Caco-2 (cell line): ENCODE measurements at regions not wholly inside any gene's neighbourhood (a gene's known extent, or its start where the extent isn't known, plus 50 kb on each side); places are given as distances from the start of the nearest gene placed in this dataset.

Experiments used
- BruUV-seq: library from RNA; stranded (reverse); fragments of 400-500 nt; replicated peaks from 2 replicates; lab custom pipeline; 2021; lab: Mats Ljungman, UMichigan
- CTCF ChIA-PET: fragments of 300-600 bp; sonication (Branson Sonifier 250); formaldehyde crosslinking; loops from one replicate; lab custom pipeline; 2022; ENCODE audit warnings: antibody characterized with exemption; lab: Charles Lee
- POLR2A ChIA-PET: fragments of 300-600 bp; sonication (Branson Sonifier 250); formaldehyde crosslinking; loops from one replicate; lab custom pipeline; 2022; ENCODE audit warnings: antibody characterized with exemption; lab: Charles Lee
- DNase-seq, 2 experiments: peaks; one replicate each; pipeline versions ENCODE4 v3.0.0 to v3.0.0-alpha.2; 2020 to 2022
- H3K27me3 ChIP-seq: replicated peaks from 2 replicates; pipeline ENCODE4 v1.6.0; 2011; ENCODE audit warnings: low read length; ENCODE audit not compliant: control insufficient read depth, insufficient read depth
- H3K36me3 ChIP-seq: 2 replicates; pipeline ENCODE4 v1.5.1; 2011; ENCODE audit warnings: low read length; ENCODE audit not compliant: control insufficient read depth, insufficient read depth
- H3K4me1 ChIP-seq: fragments of 250-450 bp; sonication (Bioruptor Pico); 2 replicates; pipeline ENCODE4 v1.5.1; 2020; ENCODE audit warnings: mild to moderate bottlenecking
- H3K4me3 ChIP-seq: 2 replicates; pipeline ENCODE4 v1.5.1; 2011; ENCODE audit warnings: low read depth, mild to moderate bottlenecking, control low read depth, low read length
- H3K9me3 ChIP-seq: fragments of 250-450 bp; sonication (Bioruptor Pico); 2 replicates; pipeline ENCODE4 v1.5.1; 2020; ENCODE audit warnings: mild to moderate bottlenecking, moderate library complexity
- H3K27ac Mint-ChIP-seq: one replicate; pipeline ENCODE4 v1.8.0; 2022; ENCODE audit warnings: mixed read lengths; ENCODE audit not compliant: unreplicated experiment
- H3K27me3 Mint-ChIP-seq: one replicate; pipeline ENCODE4 v1.8.0; 2022; ENCODE audit warnings: mixed read lengths; ENCODE audit not compliant: insufficient read depth, unreplicated experiment
- H3K36me3 Mint-ChIP-seq: one replicate; pipeline ENCODE4 v1.8.0; 2022; ENCODE audit warnings: mild to moderate bottlenecking, mixed read lengths; ENCODE audit not compliant: insufficient read depth, unreplicated experiment
- H3K4me1 Mint-ChIP-seq: one replicate; pipeline ENCODE4 v1.8.0; 2022; ENCODE audit warnings: low read depth, mixed read lengths; ENCODE audit not compliant: unreplicated experiment
- H3K4me3 Mint-ChIP-seq: one replicate; pipeline ENCODE4 v1.8.0; 2022; ENCODE audit warnings: mild to moderate bottlenecking, moderate library complexity, mixed read lengths; ENCODE audit not compliant: unreplicated experiment
- H3K9me3 Mint-ChIP-seq: one replicate; pipeline ENCODE4 v1.8.0; 2022; ENCODE audit warnings: mixed read lengths; ENCODE audit not compliant: unreplicated experiment
- CTCF ChIP-seq, 2 experiments: fragments of 200-600 bp in 1 of 2; IDR thresholded peaks; 1 replicate in 1 of 2; 2 replicates in 1 of 2; pipeline versions ENCODE4 v1.5.1 to v1.8.0; 2011 to 2022; ENCODE audit warnings: antibody characterized with exemption in 1 of 2, control low read depth in 1 of 2, inconsistent platforms in 1 of 2, low read depth in 1 of 2, low read length in 1 of 2, mild to moderate bottlenecking in 1 of 2, moderate library complexity in 1 of 2; ENCODE audit not compliant: insufficient read depth in 1 of 2, severe bottlenecking in 1 of 2, unreplicated experiment in 1 of 2
- intact Hi-C: fragments of 100-400 bp; cut with micrococcal nuclease; formaldehyde crosslinking; loops from one replicate; pipeline ENCODE4 v1.10.0; 2022; ENCODE audit not compliant: unreplicated experiment

- Mint-ChIP-seq H3K4me3 (no peak overlapping the region), H3K4me1 (no peaks in the 10 kb centered on the region), H3K36me3 (no peaks in the 10 kb centered on the region), H3K9me3 (no peaks in the 10 kb centered on the region), H3K27ac (no peak overlapping the region), H3K27me3 (peaks cover 5% of the 10 kb centered on the region)
- Histone ChIP-seq H3K4me1 (no peaks in the 10 kb centered on the region), H3K9me3 (no peaks in the 10 kb centered on the region), H3K36me3 (no peaks in the 10 kb centered on the region), H3K4me3 (no peak overlapping the region), H3K27me3 (no peaks in the 10 kb centered on the region)
- ChIA-PET POLR2A (no interaction called here), CTCF (no interaction called here)
- no peak for DNase-seq
- intact Hi-C loops, result no loop called here
- BruUV-seq, result no TSS peak
- TF ChIP-seq CTCF (IDR thresholded peaks at IDR 0.05; ENCODE audit: insufficient read depth in 1 of 2, low read depth in 1 of 2, low read length in 1 of 2, severe bottlenecking in 1 of 2, unreplicated experiment in 1 of 2), result no peak
These were observed 102.6 kb upstream of the RRP15 start for GRCh38 chr1:218182455-218182854.

GRCh38 chr1:218200979-218201378 is 84.1 kb upstream of the RRP15 start:
- H3K4me1 Mint-ChIP-seq, result no peaks in the 10 kb centered on the region
- H3K36me3 Mint-ChIP-seq, result no peaks in the 10 kb centered on the region
- H3K4me3 Mint-ChIP-seq, result no peak overlapping the region
- BruUV-seq, result no TSS peak
- ChIA-PET CTCF (no interaction called here), POLR2A (no interaction called here)
- intact Hi-C loops, result no loop called here
- H3K27me3 ChIP-seq, result no peaks in the 10 kb centered on the region
- no peaks in the 10 kb centered on the region for H3K4me1 ChIP-seq
- no peak overlapping the region for H3K27ac Mint-ChIP-seq
- no peak for TF ChIP-seq CTCF (IDR thresholded peaks at IDR 0.05; ENCODE audit: insufficient read depth in 1 of 2, low read depth in 1 of 2, low read length in 1 of 2, severe bottlenecking in 1 of 2, unreplicated experiment in 1 of 2)
- peaks cover 17% of the 10 kb centered on the region for H3K27me3 Mint-ChIP-seq
- no peak overlapping the region for H3K4me3 ChIP-seq
- H3K36me3 ChIP-seq, result no peaks in the 10 kb centered on the region
- peaks cover 12% of the 10 kb centered on the region for H3K9me3 Mint-ChIP-seq
- H3K9me3 ChIP-seq, result no peaks in the 10 kb centered on the region
- no peak for DNase-seq

GRCh38 chr1:218201601-218202000 is 83.5 kb upstream of the RRP15 start:
- POLR2A ChIA-PET, result no interaction called here
- Mint-ChIP-seq H3K27me3 (peaks cover 14% of the 10 kb centered on the region), H3K27ac (no peak overlapping the region), H3K4me1 (no peaks in the 10 kb centered on the region), H3K36me3 (no peaks in the 10 kb centered on the region), H3K9me3 (peaks cover 12% of the 10 kb centered on the region), H3K4me3 (no peak overlapping the region)
- no peaks in the 10 kb centered on the region for H3K4me1 ChIP-seq
- H3K4me3 ChIP-seq, result no peak overlapping the region
- intact Hi-C loops, result no loop called here
- no peaks in the 10 kb centered on the region for H3K27me3 ChIP-seq
- TF ChIP-seq CTCF (IDR thresholded peaks at IDR 0.05; ENCODE audit: insufficient read depth in 1 of 2, low read depth in 1 of 2, low read length in 1 of 2, severe bottlenecking in 1 of 2, unreplicated experiment in 1 of 2), result no peak
- H3K9me3 ChIP-seq, result no peaks in the 10 kb centered on the region
- CTCF ChIA-PET, result interaction anchor here (0.6 kb wide), 1 partner anchor 27 kb away, joined by 3 read pairs; no protein-coding TSS in a partner anchor
- BruUV-seq, result no TSS peak
- no peaks in the 10 kb centered on the region for H3K36me3 ChIP-seq
- DNase-seq, result no peak
